ENCODE measurements at regions not wholly inside any gene's neighbourhood (a gene's known extent, or its start where the extent isn't known, plus 50 kb on each side); places are given as distances from the start of the nearest gene placed in this dataset.

DNA sequence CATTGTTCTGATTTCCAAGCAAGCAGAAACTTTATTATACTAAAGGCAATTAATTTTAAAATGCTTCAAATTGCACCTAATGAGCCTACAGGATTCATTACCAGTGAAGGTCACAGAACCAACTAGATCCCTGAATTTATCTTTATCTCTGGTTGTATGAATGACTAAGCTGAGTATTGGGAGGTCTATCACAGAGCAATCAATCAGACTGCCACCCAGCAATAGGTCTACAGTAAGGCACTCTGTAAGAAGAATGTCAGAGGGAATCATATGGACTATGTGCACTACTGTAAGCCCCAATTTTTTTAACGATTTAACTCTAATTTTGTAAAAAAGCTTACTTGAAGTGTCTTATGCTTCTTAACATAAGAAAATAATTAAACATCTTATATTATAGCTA lies 707.0 kb downstream of the AMY1C start:
- TF ChIP-seq, protein P1, sequence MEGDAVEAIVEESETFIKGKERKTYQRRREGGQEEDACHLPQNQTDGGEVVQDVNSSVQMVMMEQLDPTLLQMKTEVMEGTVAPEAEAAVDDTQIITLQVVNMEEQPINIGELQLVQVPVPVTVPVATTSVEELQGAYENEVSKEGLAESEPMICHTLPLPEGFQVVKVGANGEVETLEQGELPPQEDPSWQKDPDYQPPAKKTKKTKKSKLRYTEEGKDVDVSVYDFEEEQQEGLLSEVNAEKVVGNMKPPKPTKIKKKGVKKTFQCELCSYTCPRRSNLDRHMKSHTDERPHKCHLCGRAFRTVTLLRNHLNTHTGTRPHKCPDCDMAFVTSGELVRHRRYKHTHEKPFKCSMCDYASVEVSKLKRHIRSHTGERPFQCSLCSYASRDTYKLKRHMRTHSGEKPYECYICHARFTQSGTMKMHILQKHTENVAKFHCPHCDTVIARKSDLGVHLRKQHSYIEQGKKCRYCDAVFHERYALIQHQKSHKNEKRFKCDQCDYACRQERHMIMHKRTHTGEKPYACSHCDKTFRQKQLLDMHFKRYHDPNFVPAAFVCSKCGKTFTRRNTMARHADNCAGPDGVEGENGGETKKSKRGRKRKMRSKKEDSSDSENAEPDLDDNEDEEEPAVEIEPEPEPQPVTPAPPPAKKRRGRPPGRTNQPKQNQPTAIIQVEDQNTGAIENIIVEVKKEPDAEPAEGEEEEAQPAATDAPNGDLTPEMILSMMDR (IDR thresholded peaks at IDR 0.05), result no peak
- no peak for TF ChIP-seq ZFX (IDR thresholded peaks at IDR 0.05; ENCODE audit: borderline replicate concordance)
